ENCODE measurements at regions not wholly inside any gene's neighbourhood (a gene's known extent, or its start where the extent isn't known, plus 50 kb on each side); places are given as distances from the start of the nearest gene placed in this dataset.

DNA sequence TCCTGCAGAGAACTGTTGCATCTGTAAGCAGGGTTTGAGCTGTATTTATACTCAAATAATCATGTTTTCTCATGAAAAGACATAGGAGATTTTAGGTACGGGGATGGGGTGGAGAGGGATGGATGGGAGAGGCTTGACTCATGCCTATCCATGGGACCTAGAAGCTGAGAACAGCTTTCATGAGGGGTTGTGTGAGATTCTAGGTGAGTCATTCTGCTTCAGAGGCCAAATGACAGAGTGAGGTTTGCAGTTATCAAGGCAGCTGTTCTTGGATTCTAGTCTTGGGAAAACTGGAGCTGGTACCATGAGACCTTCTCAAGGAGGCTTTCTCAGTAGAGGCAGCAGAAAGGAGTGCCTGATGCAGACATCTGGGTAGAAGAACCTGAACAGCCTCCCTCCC, 746.9 kb downstream of the TYW1 start:
- TF ChIP-seq, protein P1, sequence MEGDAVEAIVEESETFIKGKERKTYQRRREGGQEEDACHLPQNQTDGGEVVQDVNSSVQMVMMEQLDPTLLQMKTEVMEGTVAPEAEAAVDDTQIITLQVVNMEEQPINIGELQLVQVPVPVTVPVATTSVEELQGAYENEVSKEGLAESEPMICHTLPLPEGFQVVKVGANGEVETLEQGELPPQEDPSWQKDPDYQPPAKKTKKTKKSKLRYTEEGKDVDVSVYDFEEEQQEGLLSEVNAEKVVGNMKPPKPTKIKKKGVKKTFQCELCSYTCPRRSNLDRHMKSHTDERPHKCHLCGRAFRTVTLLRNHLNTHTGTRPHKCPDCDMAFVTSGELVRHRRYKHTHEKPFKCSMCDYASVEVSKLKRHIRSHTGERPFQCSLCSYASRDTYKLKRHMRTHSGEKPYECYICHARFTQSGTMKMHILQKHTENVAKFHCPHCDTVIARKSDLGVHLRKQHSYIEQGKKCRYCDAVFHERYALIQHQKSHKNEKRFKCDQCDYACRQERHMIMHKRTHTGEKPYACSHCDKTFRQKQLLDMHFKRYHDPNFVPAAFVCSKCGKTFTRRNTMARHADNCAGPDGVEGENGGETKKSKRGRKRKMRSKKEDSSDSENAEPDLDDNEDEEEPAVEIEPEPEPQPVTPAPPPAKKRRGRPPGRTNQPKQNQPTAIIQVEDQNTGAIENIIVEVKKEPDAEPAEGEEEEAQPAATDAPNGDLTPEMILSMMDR (IDR thresholded peaks at IDR 0.05; ENCODE audit: low read length) = no peak
- no peak for TF ChIP-seq EZH2phosphoT487 (IDR thresholded peaks at IDR 0.05; ENCODE audit: low read length)
- no peak for TF ChIP-seq EZH2 (optimal IDR thresholded peaks at IDR 0.05; ENCODE audit: low read depth, low read length)
